ENCODE measurements at regions not wholly inside any gene's neighbourhood (a gene's known extent, or its start where the extent isn't known, plus 50 kb on each side); places are given as distances from the start of the nearest gene placed in this dataset.

- intact Hi-C loops (cut with micrococcal nuclease; ENCODE audit: unreplicated experiment), result no loop called here
- Histone ChIP-seq H3K36me3 (ENCODE audit: insufficient read depth, low read length) (no peaks in the 10 kb centered on the region), H3K9me2 (ENCODE audit: insufficient read depth, low read length) (no peaks in the 10 kb centered on the region), H3K27ac (ENCODE audit: low read depth, low read length, poor library complexity, severe bottlenecking) (no peak overlapping the region), H3K4me2 (ENCODE audit: low read length) (peak overlapping the region; percentile 20; the same call in 1 of the 2 replicates), H3K4me1 (ENCODE audit: insufficient read depth, low read length, poor library complexity, severe bottlenecking) (peaks cover 15% of the 10 kb centered on the region), H3K4me3 (ENCODE audit: low read depth, low read length, poor library complexity, severe bottlenecking) (no peak overlapping the region), H4K20me1 (ENCODE audit: insufficient read depth, low read length) (no peaks in the 10 kb centered on the region), H2AFZ (ENCODE audit: low read length) (peak overlapping the region; percentile 66; the same call in 1 of the 2 replicates), H3K9me3 (ENCODE audit: low read length) (no peaks in the 10 kb centered on the region), H3K79me2 (ENCODE audit: insufficient read depth, low read depth, low read length) (no peaks in the 10 kb centered on the region)
- no TSS peak for BruUV-seq (replicated peaks)
- ChIA-PET CTCF (ENCODE audit: unreplicated experiment) (no interaction called here), POLR2A (interaction anchor here (0.5 to 1.8 kb wide), 4 partner anchors 9 to 948 kb away, joined by 3 to 13 read pairs (median 4); no protein-coding TSS in a partner anchor)
- DNase-seq (ENCODE audit: low spot score), result no peak
- TF ChIP-seq CTCF (conservative IDR thresholded peaks at IDR 0.05; ENCODE audit: low read length), result no peak
- TF ChIP-seq EZH2phosphoT487 (IDR thresholded peaks at IDR 0.05; ENCODE audit: borderline replicate concordance, low read depth, low read length), result no peak
Observed at GRCh38 chr3:182479419-182480336, 313.6 kb upstream of the ATP11B start.

GRCh38 chr3:182482705-182483104, 310.6 kb upstream of the ATP11B start:
- Histone ChIP-seq H3K4me1 (ENCODE audit: insufficient read depth, low read length, poor library complexity, severe bottlenecking) (peaks cover 33% of the 10 kb centered on the region), H2AFZ (ENCODE audit: low read length) (peak overlapping the region; percentile 55; the same call in 1 of the 2 replicates), H3K9me3 (ENCODE audit: low read length) (no peaks in the 10 kb centered on the region), H3K4me2 (ENCODE audit: low read length) (no peak overlapping the region), H3K4me3 (ENCODE audit: low read depth, low read length, poor library complexity, severe bottlenecking) (no peak overlapping the region), H3K27ac (ENCODE audit: low read depth, low read length, poor library complexity, severe bottlenecking) (no peak overlapping the region), H3K79me2 (ENCODE audit: insufficient read depth, low read depth, low read length) (no peaks in the 10 kb centered on the region), H3K36me3 (ENCODE audit: insufficient read depth, low read length) (no peaks in the 10 kb centered on the region), H3K9me2 (ENCODE audit: insufficient read depth, low read length) (no peaks in the 10 kb centered on the region), H4K20me1 (ENCODE audit: insufficient read depth, low read length) (no peaks in the 10 kb centered on the region)
- CTCF ChIA-PET (ENCODE audit: unreplicated experiment), result no interaction called here
- no peak for DNase-seq (ENCODE audit: low spot score)
- intact Hi-C loops (cut with micrococcal nuclease; ENCODE audit: unreplicated experiment), result no loop called here
- no peak for TF ChIP-seq EZH2phosphoT487 (IDR thresholded peaks at IDR 0.05; ENCODE audit: borderline replicate concordance, low read depth, low read length)
- no TSS peak for BruUV-seq (replicated peaks)
- POLR2A ChIA-PET, result no interaction called here

- H3K36me3 ChIP-seq (ENCODE audit: insufficient read depth, low read length), result no peaks in the 10 kb centered on the region
- H3K9me2 ChIP-seq (ENCODE audit: insufficient read depth, low read length), result no peaks in the 10 kb centered on the region
Observed at GRCh38 chr3:182484682-182485081, 308.6 kb upstream of the ATP11B start.

More at GRCh38 chr3:182484682-182485081, 308.6 kb upstream of the ATP11B start:
- no peak for TF ChIP-seq EZH2phosphoT487 (IDR thresholded peaks at IDR 0.05; ENCODE audit: borderline replicate concordance, low read depth, low read length)
- TF ChIP-seq CTCF (conservative IDR thresholded peaks at IDR 0.05; ENCODE audit: low read length), result no peak
- no peaks in the 10 kb centered on the region for H4K20me1 ChIP-seq (ENCODE audit: insufficient read depth, low read length)
- no peak for DNase-seq (ENCODE audit: low spot score)
- H3K4me3 ChIP-seq (ENCODE audit: low read depth, low read length, poor library complexity, severe bottlenecking), result no peak overlapping the region
- ChIA-PET POLR2A (interaction anchor here (0.7 to 1.1 kb wide), 2 partner anchors 670 to 709 kb away, joined by 4 read pairs; no protein-coding TSS in a partner anchor), CTCF (ENCODE audit: unreplicated experiment) (no interaction called here)
- H3K4me1 ChIP-seq (ENCODE audit: insufficient read depth, low read length, poor library complexity, severe bottlenecking), result peaks cover 38% of the 10 kb centered on the region
- H3K27ac ChIP-seq (ENCODE audit: low read depth, low read length, poor library complexity, severe bottlenecking), result no peak overlapping the region
- H3K4me2 ChIP-seq (ENCODE audit: low read length), result 0 out of 2 replicates have a peak overlapping the region, but pooled peaks have one; percentile 1
- H3K9me3 ChIP-seq (ENCODE audit: low read length), result no peaks in the 10 kb centered on the region
- BruUV-seq (replicated peaks), result no TSS peak
- peak overlapping the region; percentile 38; the same call in 1 of the 2 replicates for H2AFZ ChIP-seq (ENCODE audit: low read length)
- intact Hi-C loops (cut with micrococcal nuclease; ENCODE audit: unreplicated experiment), result no loop called here
- no peaks in the 10 kb centered on the region for H3K79me2 ChIP-seq (ENCODE audit: insufficient read depth, low read depth, low read length)
